ENCODE measurements at regions not wholly inside any gene's neighbourhood (a gene's known extent, or its start where the extent isn't known, plus 50 kb on each side); places are given as distances from the start of the nearest gene placed in this dataset.

- TF ChIP-seq CTCF (conservative IDR thresholded peaks at IDR 0.05; ENCODE audit: low read length) (no peak), EZH2phosphoT487 (IDR thresholded peaks at IDR 0.05; ENCODE audit: borderline replicate concordance, low read depth, low read length) (no peak)
These were observed 214.8 kb upstream of the UBL3 start for GRCh38 chr13:30065181-30065580.

All from OCI-LY7 (cell line).